B cell (primary cell): ENCODE measurements at regions not wholly inside any gene's neighbourhood (a gene's known extent, or its start where the extent isn't known, plus 50 kb on each side); places are given as distances from the start of the nearest gene placed in this dataset.

ENCODE experiments used
- ATAC-seq: fragments of 200-7000 bp; cut with Tn5 transposase; one replicate; pipeline ENCODE4 v1.10.0; 2021; ENCODE audit warnings: low read depth, mild to moderate bottlenecking, moderate number of reproducible peaks, moderate library complexity
- CTCF ChIA-PET: fragments of 350-600 bp; sonication (Branson Sonifier 250); formaldehyde crosslinking; loops from one replicate; lab custom pipeline; 2021; ENCODE audit warnings: antibody characterized with exemption, inconsistent platforms; lab: Charles Lee
- POLR2A ChIA-PET: fragments of 350-600 bp; sonication (Branson Sonifier 250); formaldehyde crosslinking; loops from one replicate; lab custom pipeline; 2021; ENCODE audit warnings: antibody characterized with exemption; lab: Charles Lee
- DNase-seq: peaks from one replicate; pipeline ENCODE4 v3.0.0; 2013
- H2AFZ ChIP-seq: 2 replicates; pipeline ENCODE4 v1.6.1; 2012; ENCODE audit warnings: mild to moderate bottlenecking, low read depth, low read length; ENCODE audit not compliant: insufficient read depth, poor library complexity, severe bottlenecking
- H3K27ac ChIP-seq, 2 donors: 1 replicate in 1 of 2; 2 replicates in 1 of 2; pipeline ENCODE4 v1.5.1; 2012 to 2013; ENCODE audit warnings: low read length in 2 of 2, mild to moderate bottlenecking in 2 of 2, moderate library complexity in 1 of 2
- H3K27me3 ChIP-seq, 4 experiments: fragments of 200-600 bp in 1 of 4; sonication (generic) in 1 of 4; replicated peaks in 1 of 4; 1 replicate in 2 of 4; 2 replicates in 2 of 4; pipeline versions ENCODE4 v1.6.1 to v1.7.0; 2013 to 2016; ENCODE audit warnings: low read length in 3 of 4, mild to moderate bottlenecking in 2 of 4, mixed read lengths in 1 of 4, moderate library complexity in 1 of 4; ENCODE audit not compliant: insufficient read depth in 4 of 4, control insufficient read depth in 3 of 4; ENCODE audit errors: control extremely low read depth in 1 of 4
- H3K36me3 ChIP-seq, 2 experiments: replicated peaks in 1 of 2; 1 replicate in 1 of 2; 2 replicates in 1 of 2; pipeline versions ENCODE4 v1.6.1 to v1.7.1; 2013; ENCODE audit warnings: low read length in 1 of 2; ENCODE audit not compliant: insufficient read depth in 2 of 2, control insufficient read depth in 1 of 2; ENCODE audit errors: control extremely low read depth in 1 of 2, extremely low read depth in 1 of 2
- H3K4me1 ChIP-seq, 2 donors: fragments of 200-600 bp in 1 of 2; sonication (generic) in 1 of 2; 1 replicate in 1 of 2; 2 replicates in 1 of 2; pipeline versions ENCODE4 v1.5.1 to v1.6.1; 2013 to 2017; ENCODE audit warnings: low read length in 2 of 2; ENCODE audit not compliant: control insufficient read depth in 2 of 2, insufficient read depth in 2 of 2
- H3K4me2 ChIP-seq: replicated peaks from 2 replicates; pipeline ENCODE3; 2012; ENCODE audit warnings: mild to moderate bottlenecking, low read depth, low read length; ENCODE audit not compliant: poor library complexity, severe bottlenecking
- H3K4me3 ChIP-seq, 5 experiments: fragments of 200-600 bp in 1 of 5; sonication (generic) in 1 of 5; 1 replicate in 3 of 5; 2 replicates in 2 of 5; pipeline versions ENCODE4 v1.5.1 to v1.7.0; 2011 to 2016; ENCODE audit warnings: low read length in 4 of 5, mild to moderate bottlenecking in 4 of 5, low read depth in 2 of 5, control low read depth in 1 of 5, moderate library complexity in 1 of 5; ENCODE audit not compliant: insufficient read depth in 1 of 5; ENCODE audit errors: control extremely low read depth in 1 of 5, extremely low read depth in 1 of 5
- H3K79me2 ChIP-seq: fragments of 200-600 bp; sonication (generic); one replicate; pipeline ENCODE4 v1.6.0; 2016; ENCODE audit warnings: low read length; ENCODE audit not compliant: control insufficient read depth, insufficient read depth
- H3K9ac ChIP-seq: fragments of 200-600 bp; sonication (generic); 2 replicates; pipeline ENCODE4 v1.6.1; 2017; ENCODE audit warnings: mild to moderate bottlenecking, low read length, moderate library complexity
- H3K9me3 ChIP-seq, 3 donors: one replicate each; pipeline versions ENCODE4 v1.6.1 to v1.7.1; 2013; ENCODE audit warnings: low read length in 2 of 3; ENCODE audit not compliant: control insufficient read depth in 2 of 3, insufficient read depth in 1 of 3; ENCODE audit errors: control extremely low read depth in 1 of 3
- H4K20me1 ChIP-seq: 2 replicates; pipeline ENCODE4 v1.6.0; 2012; ENCODE audit warnings: mild to moderate bottlenecking, low read length; ENCODE audit not compliant: insufficient read depth, control insufficient read depth, poor library complexity, severe bottlenecking
- H3K27ac Mint-ChIP-seq: one replicate; pipeline ENCODE4 v1.8.0; 2021; ENCODE audit warnings: mixed read lengths
- H3K27me3 Mint-ChIP-seq: one replicate; pipeline ENCODE4 v1.8.0; 2021; ENCODE audit warnings: mixed read lengths
- H3K4me1 Mint-ChIP-seq: one replicate; pipeline ENCODE4 v1.8.0; 2021; ENCODE audit warnings: mixed read lengths
- H3K4me3 Mint-ChIP-seq: one replicate; pipeline ENCODE4 v1.8.0; 2021; ENCODE audit warnings: mixed read lengths
- H3K9me3 Mint-ChIP-seq: one replicate; pipeline ENCODE4 v1.8.0; 2022; ENCODE audit warnings: mixed read lengths; ENCODE audit not compliant: insufficient read depth
- CTCF ChIP-seq: fragments of 200-600 bp; IDR thresholded peaks from one replicate; pipeline ENCODE4 v1.8.0; 2022; ENCODE audit warnings: antibody characterized with exemption, mild to moderate bottlenecking
- EZH2 ChIP-seq: IDR thresholded peaks from 2 replicates; pipeline ENCODE4 v1.6.1; 2012; ENCODE audit warnings: borderline replicate concordance, low read depth, mild to moderate bottlenecking, moderate library complexity, low read length; ENCODE audit not compliant: insufficient read depth, poor library complexity, severe bottlenecking
- WGBS: methylation state at CpG from one replicate; pipeline ENCODE4 v1.1.5; 2013; ENCODE audit warnings: missing lambda C conversion rate; ENCODE audit not compliant: insufficient coverage; 5-methylcytosine and 5-hydroxymethylcytosine counted together
- intact Hi-C: fragments of 100-400 bp; cut with micrococcal nuclease; formaldehyde crosslinking; loops from one replicate; pipeline ENCODE4 v1.10.0; 2022

GRCh38 chr7:362402-363096 lies 72.6 kb downstream of the FOXL3 start:
- WGBS: 21% methylated on average over 21 of the region's 23 CpGs
- no peaks in the 10 kb centered on the region for H3K36me3 ChIP-seq
- peak overlapping the region; percentile 49 for H3K9ac ChIP-seq
- H3K4me3 Mint-ChIP-seq: peak overlapping the region; percentile 74
- no peak for TF ChIP-seq CTCF
- TF ChIP-seq EZH2: no peak
- peak overlapping the region; percentile 64 for H2AFZ ChIP-seq
- POLR2A ChIA-PET: interaction anchor here (0.6 kb wide), 1 partner anchor 356 kb away, joined by 6 read pairs; no protein-coding TSS in a partner anchor
- H3K27ac Mint-ChIP-seq: no peak overlapping the region
- DNase-seq (peak; percentile 42), ATAC-seq (no peak)
- no peaks in the 10 kb centered on the region for H3K79me2 ChIP-seq
- H3K9me3 ChIP-seq: peaks cover 0 to 69% (median 13%) of the 10 kb centered on the region in 3 donors
- intact Hi-C loops: no loop called here
- H3K4me3 ChIP-seq: peak overlapping the region; percentile 21 to 65 (median 39)
- H3K27me3 Mint-ChIP-seq: peaks cover 49% of the 10 kb centered on the region
- CTCF ChIA-PET: no interaction called here
- peaks cover 0 to 44% (median 16%) of the 10 kb centered on the region in 4 experiments for H3K27me3 ChIP-seq
- peaks cover 2% of the 10 kb centered on the region for H3K9me3 Mint-ChIP-seq
- peaks cover 51% of the 10 kb centered on the region for H3K4me1 Mint-ChIP-seq
- H3K4me2 ChIP-seq: peak overlapping the region; percentile 74
- peaks cover 52 to 56% of the 10 kb centered on the region in 2 donors for H3K4me1 ChIP-seq
- H3K27ac ChIP-seq: no peak overlapping the region
- no peaks in the 10 kb centered on the region for H4K20me1 ChIP-seq

- intact Hi-C loops: no loop called here
- peak overlapping the region; percentile 15 for H3K9ac ChIP-seq
- ChIA-PET POLR2A (interaction anchor here (0.5 kb wide), 1 partner anchor 10 kb away, joined by 3 read pairs; no protein-coding TSS in a partner anchor), CTCF (no interaction called here)
- peaks cover 0 to 58% (median 6%) of the 10 kb centered on the region in 3 donors for H3K9me3 ChIP-seq
- 11% methylated on average over 20 of the region's 20 CpGs for WGBS
- H3K4me1 ChIP-seq: peaks cover 52 to 56% of the 10 kb centered on the region in 2 donors
- peak overlapping the region; percentile 33 for H2AFZ ChIP-seq
- Mint-ChIP-seq H3K27ac (peak overlapping the region; percentile 37), H3K4me3 (peak overlapping the region; percentile 74), H3K27me3 (peaks cover 49% of the 10 kb centered on the region), H3K9me3 (peaks cover 2% of the 10 kb centered on the region), H3K4me1 (peaks cover 51% of the 10 kb centered on the region)
- H3K79me2 ChIP-seq: no peaks in the 10 kb centered on the region
- ATAC-seq: peak; percentile 39
- H3K4me3 ChIP-seq: no peak overlapping the region
- no peak for TF ChIP-seq EZH2
- H3K27ac ChIP-seq: no peak overlapping the region
- no peaks in the 10 kb centered on the region for H4K20me1 ChIP-seq
- H3K36me3 ChIP-seq: no peaks in the 10 kb centered on the region
- H3K27me3 ChIP-seq: peaks cover 0 to 44% (median 16%) of the 10 kb centered on the region in 4 experiments
- DNase-seq: no peak
- peak overlapping the region; percentile 45 for H3K4me2 ChIP-seq
Measured at GRCh38 chr7:363626-364025, 73.7 kb downstream of the FOXL3 start.
